Activated CD4-positive, alpha-beta T cell treated with anti-CD3 and anti-CD28 coated beads for 48 hours (primary cell): ENCODE measurements at regions not wholly inside any gene's neighbourhood (a gene's known extent, or its start where the extent isn't known, plus 50 kb on each side); places are given as distances from the start of the nearest gene placed in this dataset.
"Not testable (repeated sequence)": the region's sequence is repeated elsewhere in the genome, so short reads cannot be mapped to it uniquely, and the experiment has no call there.

ENCODE experiments used
- DNase-seq: peaks from one replicate; pipeline ENCODE4 v3.0.0-alpha.2; 2020

DNA sequence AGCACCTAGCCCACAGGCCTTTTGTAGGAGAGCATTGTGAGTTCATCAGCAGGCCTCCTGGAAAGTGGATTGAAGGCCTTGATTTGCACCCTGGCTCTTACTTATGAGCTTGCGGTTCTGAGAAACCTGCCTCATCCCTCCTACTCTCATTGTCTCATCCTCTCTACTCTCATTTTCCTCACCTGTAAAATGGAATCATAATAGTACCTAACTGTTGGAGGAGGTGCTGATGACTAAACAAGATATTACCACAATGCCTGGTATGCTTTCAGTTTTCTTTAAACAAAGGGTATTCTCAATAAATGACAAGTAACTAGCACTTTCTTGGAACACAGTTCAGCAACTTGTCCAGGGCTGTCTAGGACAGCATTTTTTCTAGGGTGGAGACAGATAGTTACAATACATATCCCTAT, 243.1 kb upstream of the MAF start:
- peak; percentile 41 for DNase-seq

- no peak for DNase-seq
These were observed 242.6 kb upstream of the MAF start for GRCh38 chr16:79843145-79843544.

DNA sequence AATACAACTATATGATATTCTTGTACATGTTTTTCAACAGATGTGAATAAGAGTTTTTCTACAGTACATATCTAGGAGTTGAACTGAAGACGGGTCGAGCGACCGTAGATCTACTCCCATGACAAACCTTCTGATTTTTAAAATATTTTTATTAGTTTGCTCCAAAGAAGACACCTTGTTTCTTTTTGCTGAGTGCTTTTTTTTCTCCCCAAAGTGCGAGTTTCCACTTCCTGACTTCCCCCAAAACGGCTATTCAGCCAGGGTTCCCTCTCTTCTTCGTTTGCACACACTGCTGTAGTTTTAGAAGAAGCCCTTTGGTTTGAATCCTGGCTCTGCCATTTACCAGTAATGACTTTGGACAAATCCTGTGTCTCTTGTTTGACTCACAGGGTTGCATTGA, 241.7 kb upstream of the MAF start:
- no peak for DNase-seq

DNA sequence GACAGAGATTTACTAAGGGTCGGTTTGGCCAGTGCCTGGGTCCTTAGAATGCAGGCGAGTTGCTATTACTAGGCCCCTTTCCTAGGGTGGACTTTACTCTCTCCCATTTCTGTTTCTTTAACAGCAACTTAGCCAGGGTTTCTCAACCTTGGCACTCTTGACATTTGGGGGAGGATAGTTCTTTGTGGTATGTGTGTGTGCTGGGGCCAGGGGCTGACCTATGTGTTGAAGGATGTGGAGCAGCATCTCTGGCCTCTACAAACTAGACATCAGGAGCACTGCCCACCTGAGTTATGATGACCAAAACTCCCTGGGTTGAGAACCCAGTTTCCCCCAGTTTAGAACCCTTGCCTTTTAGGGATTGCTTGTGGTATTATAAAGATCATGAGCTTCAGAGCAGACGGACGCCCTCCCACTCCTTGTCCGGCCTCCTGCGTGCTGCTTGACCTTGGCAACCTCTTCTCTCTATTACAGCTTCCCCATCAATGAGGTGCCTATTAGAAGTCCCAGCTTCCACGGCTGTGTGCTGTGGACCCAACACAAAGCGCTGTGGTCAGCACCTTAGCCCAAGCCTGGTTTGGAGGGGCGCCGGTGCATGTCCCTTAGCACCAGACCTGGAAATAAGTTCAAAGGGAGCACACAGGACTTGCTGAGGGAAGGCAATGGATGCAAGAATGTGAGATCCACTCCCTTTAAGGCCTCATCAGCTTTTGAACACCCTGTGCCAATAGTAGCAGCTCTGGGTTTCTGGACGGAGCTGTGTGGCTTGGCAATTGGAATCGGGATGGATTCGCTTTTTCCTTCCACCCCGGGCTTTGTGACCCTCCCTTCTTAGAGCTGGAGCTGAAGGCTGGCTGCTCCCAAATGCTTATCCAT, 239.2 kb upstream of the MAF start:
- DNase-seq = no peak

GRCh38 chr16:79838496-79839259, 238.1 kb upstream of the MAF start:
- no peak for DNase-seq

DNA sequence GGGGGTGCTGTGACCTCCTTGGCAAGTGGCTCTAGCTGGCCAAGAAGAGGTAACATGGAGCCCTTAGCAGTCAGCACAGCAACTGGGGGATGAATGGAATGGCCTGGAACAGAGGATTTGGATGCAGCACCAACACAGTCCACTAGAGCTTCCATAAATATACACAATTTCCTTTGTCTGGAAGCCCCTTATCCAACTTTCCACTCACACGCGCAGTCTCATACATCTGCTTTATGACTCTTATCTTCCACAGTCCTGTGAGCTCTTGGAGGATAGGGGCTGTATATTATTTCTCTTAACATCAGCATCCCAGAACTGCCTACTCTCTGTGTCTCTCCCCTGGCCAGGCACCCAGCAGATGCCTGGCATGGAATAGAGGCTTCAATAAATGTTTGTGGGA, 235.6 kb upstream of the MAF start:
- no peak for DNase-seq

- no peak for DNase-seq
These were observed 234.7 kb upstream of the MAF start for GRCh38 chr16:79835194-79835593.

DNA sequence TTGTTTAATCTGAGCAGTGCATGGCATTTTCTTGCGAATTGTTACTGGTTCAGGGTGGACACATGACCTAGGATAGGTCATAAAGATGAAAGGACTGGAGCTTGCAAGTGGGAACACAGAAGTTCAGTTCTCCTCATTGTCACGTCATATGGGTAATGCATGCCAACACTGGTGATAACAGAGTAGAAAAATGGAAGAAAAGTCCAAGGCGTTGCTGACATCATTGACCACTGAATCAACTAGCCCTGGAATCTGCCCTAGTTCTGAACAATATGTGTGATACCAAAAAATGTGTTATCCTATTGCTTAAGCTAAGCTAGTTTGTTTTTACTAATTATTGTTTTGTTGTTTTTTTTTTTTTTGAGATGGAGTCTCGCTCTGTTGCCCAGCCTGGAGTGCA, 234.2 kb upstream of the MAF start:
- no peak for DNase-seq

DNA sequence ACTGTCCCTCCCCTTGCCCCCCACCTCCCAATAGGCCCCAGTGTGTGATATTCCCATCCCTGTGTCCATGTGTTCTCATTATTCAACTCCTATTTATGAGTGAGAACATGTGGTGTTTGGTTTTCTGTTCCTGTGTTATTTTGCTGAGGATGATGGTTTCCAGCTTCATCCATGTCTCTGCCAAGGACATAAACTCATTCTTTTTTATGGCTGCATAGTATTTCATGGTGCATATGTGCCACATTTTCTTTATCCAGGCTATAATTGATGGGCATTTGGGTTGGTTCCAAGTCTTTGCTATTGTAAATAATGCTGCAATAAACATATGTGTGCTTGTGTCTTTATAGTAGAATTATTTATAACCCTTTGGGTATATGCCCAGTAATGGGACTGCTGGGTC, 233.5 kb upstream of the MAF start:
- not testable (repeated sequence) for DNase-seq

DNA sequence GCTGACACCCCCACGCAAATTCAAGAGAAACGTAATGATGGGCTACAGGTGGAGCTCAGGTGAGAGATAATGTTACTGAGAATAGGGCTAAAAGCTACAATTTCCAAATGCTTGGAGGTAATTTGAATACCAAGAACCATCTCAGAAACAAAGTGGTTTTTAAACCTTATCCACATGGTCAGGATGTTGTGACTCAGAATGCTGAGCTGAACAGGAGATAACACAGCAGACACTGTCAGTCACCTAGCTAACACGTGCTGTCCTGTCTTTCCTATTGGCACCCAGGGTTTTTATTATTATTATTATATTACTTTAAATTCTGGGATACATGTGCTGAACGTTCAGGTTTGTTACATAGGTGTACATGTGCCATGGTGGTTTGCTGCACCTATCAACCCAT, 233.0 kb upstream of the MAF start:
- DNase-seq = no peak

GRCh38 chr16:79826732-79827475, 226.4 kb upstream of the MAF start:
- no peak for DNase-seq

GRCh38 chr16:79825002-79825401, 224.5 kb upstream of the MAF start:
- no peak for DNase-seq

DNA sequence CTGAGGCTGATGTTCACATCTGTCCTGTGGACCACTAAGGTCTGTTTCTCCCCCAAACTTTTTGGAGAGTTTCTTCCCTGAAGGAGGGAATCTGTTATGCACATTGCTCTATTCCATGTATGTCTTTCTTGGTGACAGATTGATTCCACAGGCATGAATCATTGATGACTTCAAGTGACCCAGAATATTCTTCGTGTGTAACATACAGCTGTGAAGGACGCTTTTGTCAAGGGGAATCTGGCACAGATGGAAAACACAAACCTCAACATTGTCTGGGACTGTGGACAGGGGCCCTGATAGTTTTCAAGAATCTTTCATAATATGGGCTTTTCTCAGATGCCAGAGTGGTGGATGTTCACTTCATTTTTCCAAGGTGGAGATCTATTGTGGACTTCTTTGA, 223.1 kb upstream of the MAF start:
- no peak for DNase-seq

DNA sequence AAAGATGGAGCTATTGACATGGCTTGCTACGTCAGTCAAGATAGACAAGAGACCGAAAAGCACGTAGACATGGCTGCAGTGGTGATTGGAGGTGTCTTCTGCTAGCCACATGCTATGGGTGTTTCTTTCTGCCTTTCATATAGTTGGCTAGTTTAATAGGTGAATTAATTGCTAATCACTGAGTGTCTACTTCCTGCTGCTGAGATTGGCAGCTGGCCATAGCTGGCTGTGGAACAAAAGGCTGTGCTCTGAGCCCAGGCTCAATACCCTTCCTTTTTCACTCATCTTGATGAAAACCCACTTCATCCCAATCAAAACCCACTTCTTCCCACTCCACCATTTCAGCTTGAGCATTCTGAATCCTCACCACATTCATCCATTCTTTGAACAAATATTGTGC, 221.4 kb upstream of the MAF start:
- no peak for DNase-seq

GRCh38 chr16:79816081-79816497, 215.6 kb upstream of the MAF start:
- DNase-seq = no peak

- no peak for DNase-seq
These were observed 214.5 kb upstream of the MAF start for GRCh38 chr16:79815049-79815448.

GRCh38 chr16:79814124-79814523, 213.6 kb upstream of the MAF start:
- DNase-seq = no peak

DNA sequence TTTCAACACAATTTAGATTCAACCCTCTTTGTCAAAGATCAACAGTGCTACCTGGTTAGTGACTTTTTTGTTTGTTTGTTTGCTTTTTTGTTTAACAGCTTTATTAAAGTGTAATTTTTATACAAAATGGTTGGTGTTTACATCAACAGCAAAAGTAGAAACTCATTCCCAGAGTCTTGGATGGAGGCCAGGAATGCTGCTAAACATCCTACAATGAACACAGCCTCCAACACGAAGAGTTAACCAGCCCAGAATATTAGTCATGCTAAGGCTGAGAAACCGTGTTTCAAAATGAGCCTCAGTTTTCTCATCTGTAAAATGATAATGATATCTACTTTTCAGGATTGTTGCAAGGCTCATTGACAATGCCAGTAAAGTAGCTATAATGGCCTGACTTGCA, 211.0 kb upstream of the MAF start:
- no peak for DNase-seq

- no peak for DNase-seq
These were observed 210.1 kb upstream of the MAF start for GRCh38 chr16:79810449-79811189.

DNA sequence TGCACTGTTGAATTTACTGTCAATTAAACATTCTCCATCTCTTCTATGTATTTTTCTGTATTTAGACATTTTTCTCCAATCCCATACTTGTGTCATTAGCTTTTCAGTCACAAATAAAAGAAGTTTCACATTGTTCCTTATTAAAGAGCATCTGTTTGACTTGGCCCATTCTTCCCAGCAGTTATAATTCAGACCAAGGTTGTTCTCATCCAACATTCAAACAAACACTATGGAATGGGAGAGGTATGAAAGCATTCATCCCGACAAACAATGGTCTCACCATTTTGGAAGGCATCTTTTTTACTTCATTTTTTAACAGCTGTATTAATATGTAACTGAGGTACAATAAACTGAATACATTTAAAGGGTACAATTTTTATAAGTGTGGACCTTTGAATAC, 208.8 kb upstream of the MAF start:
- no peak for DNase-seq

- DNase-seq = no peak
These were observed 208.2 kb upstream of the MAF start for GRCh38 chr16:79808731-79809130.

- no peak for DNase-seq
These were observed 206.2 kb upstream of the MAF start for GRCh38 chr16:79806757-79807156.

DNA sequence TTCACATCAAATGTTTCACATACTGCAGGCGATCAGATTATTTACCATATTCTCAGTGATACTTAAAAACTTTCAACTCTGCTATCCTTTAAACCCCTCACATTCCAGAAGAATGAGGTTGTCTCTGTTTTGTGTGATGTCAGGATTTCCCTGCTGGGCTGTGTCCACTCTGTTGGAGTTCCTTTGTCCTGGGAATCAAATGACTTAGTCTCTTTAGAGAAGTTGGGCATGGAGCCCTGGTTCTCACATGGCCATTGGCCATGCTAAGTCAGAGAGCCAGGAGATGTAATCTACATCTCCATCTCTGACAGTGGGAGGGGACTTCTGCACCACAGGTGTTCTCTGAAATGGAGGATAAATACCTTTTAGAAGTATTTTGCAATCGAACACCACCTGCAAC, 205.1 kb upstream of the MAF start:
- DNase-seq = no peak
